ENCODE measurements at regions not wholly inside any gene's neighbourhood (a gene's known extent, or its start where the extent isn't known, plus 50 kb on each side); places are given as distances from the start of the nearest gene placed in this dataset.

- Histone ChIP-seq H3K9me3 (no peaks in the 10 kb centered on the region), H3K4me1 (no peaks in the 10 kb centered on the region), H3K4me3 (no peak overlapping the region), H3K27me3 (no peaks in the 10 kb centered on the region), H3K36me3 (no peaks in the 10 kb centered on the region), H3K27ac (no peak overlapping the region)
- DNase-seq: no peak
- no peak for TF ChIP-seq CTCF (IDR thresholded peaks at IDR 0.05)
- intact Hi-C loops (cut with DNase I; ENCODE audit: low total_unique reads): no loop called here
These were observed 262.2 kb downstream of the IRX2 start for GRCh38 chr5:2489306-2489705.

- no peak overlapping the region for H3K27ac ChIP-seq
- no peaks in the 10 kb centered on the region for H3K27me3 ChIP-seq
- H3K9me3 ChIP-seq: no peaks in the 10 kb centered on the region
- no peak for TF ChIP-seq CTCF (IDR thresholded peaks at IDR 0.05)
- no peak for DNase-seq
- H3K4me3 ChIP-seq: no peak overlapping the region
- H3K36me3 ChIP-seq: no peaks in the 10 kb centered on the region
- intact Hi-C loops (cut with DNase I; ENCODE audit: low total_unique reads): no loop called here
- H3K4me1 ChIP-seq: no peaks in the 10 kb centered on the region
These were observed 262.9 kb downstream of the IRX2 start for GRCh38 chr5:2488593-2488992.

- TF ChIP-seq CTCF (IDR thresholded peaks at IDR 0.05): no peak
- DNase-seq: no peak
- peaks cover 0 to 7% (median 0%) of the 10 kb centered on the region in 3 donors for H3K9me3 ChIP-seq
- intact Hi-C loops (cut with DNase I; ENCODE audit: low total_unique reads): no loop called here
- H3K27me3 ChIP-seq: no peaks in the 10 kb centered on the region
- no peak overlapping the region for H3K4me3 ChIP-seq
- H3K4me1 ChIP-seq: no peaks in the 10 kb centered on the region
- H3K27ac ChIP-seq: no peak overlapping the region
- H3K36me3 ChIP-seq: no peaks in the 10 kb centered on the region
These were observed 264.2 kb downstream of the IRX2 start for GRCh38 chr5:2487152-2487763.

GRCh38 chr5:2486373-2486772 is 265.1 kb downstream of the IRX2 start:
- no peak for TF ChIP-seq CTCF (IDR thresholded peaks at IDR 0.05)
- no peak overlapping the region for H3K27ac ChIP-seq
- no peak overlapping the region for H3K4me3 ChIP-seq
- no peak for DNase-seq
- H3K4me1 ChIP-seq: no peaks in the 10 kb centered on the region
- no peaks in the 10 kb centered on the region for H3K27me3 ChIP-seq
- H3K9me3 ChIP-seq: peaks cover 0 to 10% (median 0%) of the 10 kb centered on the region in 3 donors
- intact Hi-C loops (cut with DNase I; ENCODE audit: low total_unique reads): no loop called here
- H3K36me3 ChIP-seq: no peaks in the 10 kb centered on the region

- Histone ChIP-seq H3K27ac (no peak overlapping the region), H3K4me1 (no peaks in the 10 kb centered on the region), H3K27me3 (no peaks in the 10 kb centered on the region), H3K9me3 (peaks cover 0 to 10% (median 0%) of the 10 kb centered on the region in 3 donors), H3K4me3 (no peak overlapping the region), H3K36me3 (no peaks in the 10 kb centered on the region)
- no peak for TF ChIP-seq CTCF (IDR thresholded peaks at IDR 0.05)
- intact Hi-C loops (cut with DNase I; ENCODE audit: low total_unique reads): no loop called here
- DNase-seq: no peak
These were observed 268.7 kb downstream of the IRX2 start for GRCh38 chr5:2482778-2483177.

- H3K9me3 ChIP-seq: peaks cover 0 to 10% (median 0%) of the 10 kb centered on the region in 3 donors
- intact Hi-C loops (cut with DNase I; ENCODE audit: low total_unique reads): no loop called here
- H3K4me1 ChIP-seq: no peaks in the 10 kb centered on the region
- no peak overlapping the region for H3K27ac ChIP-seq
- TF ChIP-seq CTCF (IDR thresholded peaks at IDR 0.05): no peak
- no peaks in the 10 kb centered on the region for H3K36me3 ChIP-seq
- no peaks in the 10 kb centered on the region for H3K27me3 ChIP-seq
- no peak overlapping the region for H3K4me3 ChIP-seq
- no peak for DNase-seq
These were observed 270.6 kb downstream of the IRX2 start for GRCh38 chr5:2480871-2481270.

Measured in tibial artery (tissue), 4 donors.